ENCODE measurements at regions not wholly inside any gene's neighbourhood (a gene's known extent, or its start where the extent isn't known, plus 50 kb on each side); places are given as distances from the start of the nearest gene placed in this dataset.
A peak's percentile ranks its signal among the peaks of the same experiment; 100 is the strongest.

DNA sequence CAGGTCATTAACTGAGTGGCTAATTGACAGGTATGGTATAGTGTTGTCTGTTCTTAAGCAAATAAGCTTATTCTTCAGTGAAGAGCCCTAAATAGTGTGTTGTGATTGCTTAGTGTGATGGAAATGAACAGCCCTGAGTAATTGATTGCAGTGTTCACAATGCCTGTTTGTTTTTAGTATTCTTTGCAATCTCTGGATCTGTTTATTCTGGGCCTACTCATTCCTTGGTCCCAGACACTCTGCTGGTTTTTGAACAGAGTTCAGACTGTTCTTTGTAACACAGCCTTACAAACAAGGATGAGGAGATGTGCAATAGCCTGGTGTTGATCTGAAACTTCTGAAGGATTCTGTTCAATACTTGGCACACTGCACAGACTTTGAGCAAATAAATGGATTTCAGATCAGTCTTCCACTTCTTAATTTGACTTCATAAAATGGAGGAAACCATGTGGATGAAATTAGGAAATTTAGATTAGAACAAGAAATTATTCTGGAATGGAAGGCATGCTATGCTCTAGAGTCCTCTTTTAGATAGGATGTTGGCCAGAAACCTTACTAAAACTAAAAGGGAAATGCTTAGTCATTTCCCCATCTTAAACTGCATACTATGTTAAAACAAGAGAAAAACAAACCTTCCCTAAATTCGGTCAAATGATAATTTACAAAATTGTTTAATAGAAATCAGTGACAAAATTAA is 444.2 kb upstream of the SEMA3D start:
- no peak overlapping the region for H3K4me3 ChIP-seq
- H3K27ac ChIP-seq = peak overlapping the region; percentile 40 to 59; a peak in 4 of 6 replicates
- CTCF ChIA-PET = no interaction called here
- POLR2A ChIA-PET = no interaction called here
- peak overlapping the region; percentile 22; the same call in 1 of the 3 replicates for H3K4me2 ChIP-seq
- no peaks in the 10 kb centered on the region for H3K9me3 ChIP-seq
- ATAC-seq (peak in 1 of 2 experiments; percentile 72; a peak in 3 of 6 replicates), FAIRE-seq (peak; percentile 13), DNase-seq (ENCODE audit: low read depth in 1 of 2, low spot score in 1 of 2) (peak in 1 of 2 experiments; percentile 19)
- WGBS (ENCODE audit: missing lambda C conversion rate) = 54% methylated on average over 1 of the region's 1 CpG
- H3K4me1 ChIP-seq = peaks cover 17% of the 10 kb centered on the region; the same call in 2 of the 3 replicates
- TF ChIP-seq GATA3 (IDR thresholded peaks at IDR 0.05; ENCODE audit: borderline replicate concordance) = peak; percentile 65
- peak in 1 of 2 experiments; percentile 4; a peak in 1 of 4 replicates for TF ChIP-seq CEBPB (IDR thresholded peaks at IDR 0.05)
- TF ChIP-seq ZSCAN20 (CRISPR knock-in tag; IDR thresholded peaks at IDR 0.05) = no peak

DNA sequence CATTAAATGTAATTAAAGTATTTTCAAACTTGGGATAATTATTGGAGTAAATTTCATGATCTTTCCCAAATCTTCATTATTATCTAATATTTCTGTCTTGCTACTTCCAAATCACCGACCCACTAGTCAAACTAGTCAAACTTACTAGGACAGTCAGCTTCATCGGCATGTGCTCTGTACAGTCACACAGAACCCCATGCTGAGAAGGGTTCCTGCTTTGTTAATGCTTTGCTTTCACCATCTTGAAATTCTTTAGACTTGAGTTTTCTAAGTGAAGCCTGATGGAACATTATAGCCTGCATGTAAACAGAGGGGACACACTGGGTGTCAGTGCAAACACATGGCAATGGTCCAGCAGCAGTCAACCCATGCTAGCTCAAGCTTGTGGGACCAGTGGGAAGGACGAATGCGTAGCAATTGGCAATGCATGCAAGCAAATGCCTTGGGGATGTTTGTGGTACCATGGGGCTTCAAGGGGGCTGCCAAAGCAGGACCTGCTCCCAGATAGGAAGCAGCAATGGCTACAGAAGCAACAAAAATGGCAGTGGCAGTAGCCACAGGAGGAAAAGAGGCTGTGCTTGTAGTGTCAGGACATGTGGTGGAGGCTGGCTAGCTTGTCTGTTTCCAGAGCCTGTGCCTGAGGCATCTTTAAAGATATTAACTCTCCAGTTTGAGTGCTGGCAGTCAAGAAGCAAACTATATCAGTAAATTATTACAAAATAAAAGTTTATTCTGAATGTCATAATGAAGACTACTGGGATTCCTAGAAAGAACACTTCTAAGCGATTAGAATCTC is 441.1 kb upstream of the SEMA3D start:
- FAIRE-seq (no peak), ATAC-seq (no peak)
- CTCF ChIA-PET = no interaction called here

DNA sequence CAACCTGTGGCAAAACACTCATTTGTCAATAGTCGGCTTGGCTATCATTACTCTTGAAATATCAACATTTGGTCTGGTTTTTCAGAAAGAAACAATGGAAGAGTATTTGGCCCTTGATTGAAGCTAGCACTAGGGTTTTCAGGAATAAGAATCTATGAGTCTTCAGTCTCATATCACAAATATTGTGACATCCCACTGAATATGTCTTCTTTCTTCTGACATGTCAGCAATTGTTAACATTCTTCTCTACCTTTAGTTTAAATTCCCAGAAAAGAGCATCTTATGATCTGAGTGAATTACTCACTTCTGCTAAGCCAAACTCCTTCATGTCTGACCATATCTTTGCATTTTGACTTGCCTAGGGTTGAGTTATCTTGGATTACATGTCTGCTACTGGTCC is 435.2 kb upstream of the SEMA3D start:
- H3K4me3 ChIP-seq = no peak overlapping the region
- H3K4me1 ChIP-seq = no peaks in the 10 kb centered on the region
- TF ChIP-seq NFE2L2 (conservative IDR thresholded peaks at IDR 0.05; ENCODE audit: low read length) (no peak), EHMT2 (IDR thresholded peaks at IDR 0.05; ENCODE audit: low read depth) (no peak), BHLHE40 (IDR thresholded peaks at IDR 0.05; ENCODE audit: low read depth, low read length) (no peak), HEYL (CRISPR knock-in tag; IDR thresholded peaks at IDR 0.05) (no peak), NPAS2 (CRISPR knock-in tag; IDR thresholded peaks at IDR 0.05; ENCODE audit: borderline replicate concordance) (no peak), ZNF302 (CRISPR knock-in tag; IDR thresholded peaks at IDR 0.05) (no peak), CBX2 (IDR thresholded peaks at IDR 0.05; ENCODE audit: borderline replicate concordance, low read depth) (no peak), FOSB (CRISPR knock-in tag; IDR thresholded peaks at IDR 0.05) (no peak), PHF8 (IDR thresholded peaks at IDR 0.05; ENCODE audit: borderline replicate concordance, low read depth) (no peak), CHD2 (IDR thresholded peaks at IDR 0.05; ENCODE audit: low read length, partially characterized antibody) (no peak), GATA3 (IDR thresholded peaks at IDR 0.05; ENCODE audit: borderline replicate concordance) (no peak), HOXB5 (CRISPR knock-in tag; IDR thresholded peaks at IDR 0.05) (no peak), MAZ (IDR thresholded peaks at IDR 0.05; ENCODE audit: borderline replicate concordance, low read depth, low read length) (no peak), POLR2AphosphoS2 (conservative IDR thresholded peaks at IDR 0.05; ENCODE audit: low read length) (no peak), TP53 (CRISPR knock-in tag; IDR thresholded peaks at IDR 0.05) (no peak), ZFP36 (IDR thresholded peaks at IDR 0.05; ENCODE audit: borderline replicate concordance, partially characterized antibody) (no peak), CHD4 (IDR thresholded peaks at IDR 0.05; ENCODE audit: borderline replicate concordance) (no peak)
- TF ChIP-seq, protein P1, sequence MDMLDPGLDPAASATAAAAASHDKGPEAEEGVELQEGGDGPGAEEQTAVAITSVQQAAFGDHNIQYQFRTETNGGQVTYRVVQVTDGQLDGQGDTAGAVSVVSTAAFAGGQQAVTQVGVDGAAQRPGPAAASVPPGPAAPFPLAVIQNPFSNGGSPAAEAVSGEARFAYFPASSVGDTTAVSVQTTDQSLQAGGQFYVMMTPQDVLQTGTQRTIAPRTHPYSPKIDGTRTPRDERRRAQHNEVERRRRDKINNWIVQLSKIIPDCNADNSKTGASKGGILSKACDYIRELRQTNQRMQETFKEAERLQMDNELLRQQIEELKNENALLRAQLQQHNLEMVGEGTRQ (IDR thresholded peaks at IDR 0.05) = no peak
- TF ChIP-seq, protein P2, sequence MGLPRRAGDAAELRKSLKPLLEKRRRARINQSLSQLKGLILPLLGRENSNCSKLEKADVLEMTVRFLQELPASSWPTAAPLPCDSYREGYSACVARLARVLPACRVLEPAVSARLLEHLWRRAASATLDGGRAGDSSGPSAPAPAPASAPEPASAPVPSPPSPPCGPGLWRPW (IDR thresholded peaks at IDR 0.05) = no peak
- TF ChIP-seq, protein P3, sequence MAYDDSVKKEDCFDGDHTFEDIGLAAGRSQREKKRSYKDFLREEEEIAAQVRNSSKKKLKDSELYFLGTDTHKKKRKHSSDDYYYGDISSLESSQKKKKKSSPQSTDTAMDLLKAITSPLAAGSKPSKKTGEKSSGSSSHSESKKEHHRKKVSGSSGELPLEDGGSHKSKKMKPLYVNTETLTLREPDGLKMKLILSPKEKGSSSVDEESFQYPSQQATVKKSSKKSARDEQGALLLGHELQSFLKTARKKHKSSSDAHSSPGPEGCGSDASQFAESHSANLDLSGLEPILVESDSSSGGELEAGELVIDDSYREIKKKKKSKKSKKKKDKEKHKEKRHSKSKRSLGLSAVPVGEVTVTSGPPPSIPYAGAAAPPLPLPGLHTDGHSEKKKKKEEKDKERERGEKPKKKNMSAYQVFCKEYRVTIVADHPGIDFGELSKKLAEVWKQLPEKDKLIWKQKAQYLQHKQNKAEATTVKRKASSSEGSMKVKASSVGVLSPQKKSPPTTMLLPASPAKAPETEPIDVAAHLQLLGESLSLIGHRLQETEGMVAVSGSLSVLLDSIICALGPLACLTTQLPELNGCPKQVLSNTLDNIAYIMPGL (CRISPR knock-in tag; IDR thresholded peaks at IDR 0.05; ENCODE audit: borderline replicate concordance) = no peak
- ATAC-seq (no peak), FAIRE-seq (no peak), DNase-seq (ENCODE audit: low read depth in 1 of 2, low spot score in 1 of 2) (no peak)
- CTCF ChIA-PET = no interaction called here
- H3K9me3 ChIP-seq = no peaks in the 10 kb centered on the region; the same call in 2 of the 3 replicates
- no peak overlapping the region for H3K4me2 ChIP-seq
- WGBS (ENCODE audit: missing lambda C conversion rate) = 86% methylated on average over 1 of the region's 1 CpG
- POLR2A ChIA-PET = no interaction called here
- H3K27ac ChIP-seq = no peak overlapping the region

More for the DNA sequence above, 441.1 kb upstream of the SEMA3D start:
- Histone ChIP-seq H3K4me3 (no peak overlapping the region), H3K9me3 (no peaks in the 10 kb centered on the region; the same call in 2 of the 3 replicates), H3K4me2 (0 out of 3 replicates have a peak overlapping the region, but pooled peaks have one; percentile 8), H3K4me1 (peaks cover 17% of the 10 kb centered on the region; the same call in 2 of the 3 replicates), H3K27ac (no peak overlapping the region)
- no peak for TF ChIP-seq NR3C1 (IDR thresholded peaks at IDR 0.05)
- POLR2A ChIA-PET = no interaction called here
- WGBS (ENCODE audit: missing lambda C conversion rate) = 60% methylated on average over 5 of the region's 5 CpGs
- DNase-seq (ENCODE audit: low read depth in 1 of 2, low spot score in 1 of 2) = no peak

All from A549 (cell line).